Endothelial cell of umbilical vein (primary cell): ENCODE measurements at regions not wholly inside any gene's neighbourhood (a gene's known extent, or its start where the extent isn't known, plus 50 kb on each side); places are given as distances from the start of the nearest gene placed in this dataset.

ENCODE experiments used
- BruUV-seq: library from RNA; stranded (reverse); fragments of 400-500 nt; replicated peaks from 2 replicates; lab custom pipeline; 2021; lab: Mats Ljungman, UMichigan
- CTCF ChIA-PET: fragments of 300-600, 350-600 bp; sonication (Branson Sonifier 250); formaldehyde crosslinking; loops from one replicate; lab custom pipeline; 2021; ENCODE audit warnings: antibody characterized with exemption, inconsistent platforms; lab: Charles Lee
- POLR2A ChIA-PET: fragments of 300-600, 350-600 bp; sonication (Branson Sonifier 250); formaldehyde crosslinking; loops from one replicate; lab custom pipeline; 2021; ENCODE audit warnings: antibody characterized with exemption, inconsistent platforms; lab: Charles Lee
- DNase-seq: peaks from one replicate; pipeline ENCODE4 v3.0.0-alpha.2; 2011; ENCODE audit warnings: low read depth, low spot score
- FAIRE-seq: peaks from 2 replicates; lab custom pipeline; 2011; peaks lifted over from hg19 to GRCh38; lab: Jason Lieb, UNC
- H2AFZ ChIP-seq: 2 replicates; pipeline ENCODE4 v1.6.0; 2012; ENCODE audit warnings: low read depth, low read length, control low read depth, inconsistent platforms
- H3K27ac ChIP-seq: 2 replicates; pipeline ENCODE4 v1.5.1; 2011; ENCODE audit warnings: low read depth, mild to moderate bottlenecking, control low read depth, low read length, moderate library complexity; ENCODE audit not compliant: insufficient read depth
- H3K27me3 ChIP-seq, 2 experiments: 2 replicates each; pipeline versions ENCODE4 v1.6.0 to v1.6.1; 2011; ENCODE audit warnings: low read length in 2 of 2, mixed read lengths in 1 of 2; ENCODE audit not compliant: control insufficient read depth in 2 of 2, insufficient read depth in 2 of 2
- H3K36me3 ChIP-seq, 2 experiments: 2 replicates in 1 of 2; 3 replicates in 1 of 2; pipeline ENCODE4 v1.5.1; 2011; ENCODE audit warnings: low read length in 2 of 2, mild to moderate bottlenecking in 1 of 2, moderate library complexity in 1 of 2; ENCODE audit not compliant: control insufficient read depth in 2 of 2, insufficient read depth in 2 of 2; ENCODE audit errors: extremely low read depth in 1 of 2
- H3K4me1 ChIP-seq: 3 replicates; pipeline ENCODE4 v1.5.1; 2011; ENCODE audit warnings: mild to moderate bottlenecking, low read length; ENCODE audit not compliant: control insufficient read depth, insufficient read depth; ENCODE audit errors: extremely low read depth
- H3K4me2 ChIP-seq: 2 replicates; pipeline ENCODE4 v1.6.1; 2011; ENCODE audit warnings: low read length, control low read depth, mixed read lengths; ENCODE audit not compliant: insufficient read depth
- H3K4me3 ChIP-seq, 3 experiments: fragments of 200-600 bp in 1 of 3; sonication (generic), shearing (Covaris generic) in 1 of 3; replicated peaks in 1 of 3; 2 replicates each; pipeline ENCODE4 v1.5.1; 2011 to 2016; ENCODE audit warnings: control low read depth in 3 of 3, low read length in 3 of 3, mild to moderate bottlenecking in 2 of 3, inconsistent platforms in 1 of 3, low read depth in 1 of 3, moderate library complexity in 1 of 3; ENCODE audit not compliant: insufficient read depth in 1 of 3
- H3K79me2 ChIP-seq: 2 replicates; pipeline ENCODE4 v1.6.0; 2012; ENCODE audit warnings: low read length, inconsistent platforms; ENCODE audit not compliant: control insufficient read depth, insufficient read depth
- H3K9ac ChIP-seq: replicated peaks from 2 replicates; pipeline ENCODE3; 2011; ENCODE audit warnings: low read length, control low read depth; ENCODE audit not compliant: insufficient read depth; ENCODE audit errors: extremely low read depth
- H3K9me1 ChIP-seq: replicated peaks from 3 replicates; pipeline ENCODE4 v1.6.0; 2011; ENCODE audit warnings: mild to moderate bottlenecking, low read length; ENCODE audit not compliant: control insufficient read depth, insufficient read depth; ENCODE audit errors: extremely low read depth
- H3K9me3 ChIP-seq: replicated peaks from 2 replicates; pipeline ENCODE4 v1.5.1; 2012; ENCODE audit warnings: low read length, inconsistent platforms; ENCODE audit not compliant: control insufficient read depth, insufficient read depth
- H4K20me1 ChIP-seq: replicated peaks from 2 replicates; pipeline ENCODE3; 2011; ENCODE audit warnings: mild to moderate bottlenecking, low read length; ENCODE audit not compliant: control insufficient read depth, insufficient read depth; ENCODE audit errors: extremely low read depth
- CTCF ChIP-seq, 2 donors: IDR thresholded peaks; 1 replicate in 1 of 2; 2 replicates in 1 of 2; pipeline ENCODE4 v1.5.1; 2011; ENCODE audit warnings: low read length in 2 of 2, mild to moderate bottlenecking in 2 of 2, moderate library complexity in 2 of 2, control low read depth in 1 of 2, inconsistent platforms in 1 of 2, low read depth in 1 of 2; ENCODE audit not compliant: insufficient read depth in 1 of 2; ENCODE audit errors: extremely low read depth in 1 of 2
- EZH2 ChIP-seq: IDR thresholded peaks from 2 replicates; pipeline ENCODE4 v1.6.1; 2012; ENCODE audit warnings: borderline replicate concordance, low read depth, mild to moderate bottlenecking, moderate library complexity, low read length, inconsistent platforms; ENCODE audit not compliant: severe bottlenecking
- FOS ChIP-seq: IDR thresholded peaks from 2 replicates; pipeline ENCODE4 v1.6.1; 2011; ENCODE audit warnings: mild to moderate bottlenecking, low read length, moderate library complexity, borderline replicate concordance; ENCODE audit not compliant: insufficient read depth
- GATA2 ChIP-seq: IDR thresholded peaks from 2 replicates; pipeline ENCODE4 v1.7.0; 2011; ENCODE audit warnings: low read depth, mild to moderate bottlenecking, moderate library complexity, mixed read lengths, low read length; ENCODE audit not compliant: insufficient read length, insufficient read depth
- JUN ChIP-seq: IDR thresholded peaks from 2 replicates; pipeline ENCODE4 v1.6.1; 2011; ENCODE audit warnings: borderline replicate concordance, low read depth; ENCODE audit not compliant: insufficient read length, insufficient read depth
- MYC ChIP-seq: IDR thresholded peaks from one replicate; pipeline ENCODE4 v1.6.1; 2011; ENCODE audit warnings: mild to moderate bottlenecking, low read depth, low read length
- POLR2A ChIP-seq: IDR thresholded peaks from 2 replicates; pipeline ENCODE4 v1.6.1; 2012; ENCODE audit warnings: low read depth, mild to moderate bottlenecking, control low read depth, low read length
- POLR2AphosphoS5 ChIP-seq: IDR thresholded peaks from 2 replicates; pipeline ENCODE4 v1.6.1; 2012; ENCODE audit warnings: low read depth, mild to moderate bottlenecking, control low read depth, low read length, moderate library complexity; ENCODE audit not compliant: insufficient read depth
- dilution Hi-C: fragments of 300-500 bp; cut with MboI; formaldehyde crosslinking; loops from one replicate; pipeline ENCODE4 v1.15.0; 2019; ENCODE audit warnings: low sequenced_read_pairs; ENCODE audit not compliant: extremely low pct_ligation_motif_present
- intact Hi-C: fragments of 100-400 bp; cut with micrococcal nuclease; formaldehyde crosslinking; loops from one replicate; pipeline ENCODE4 v1.10.0; 2022
- TF ChIP-seq, protein P1 (sequence below): IDR thresholded peaks from 2 replicates; pipeline ENCODE4 v1.6.1; 2011; ENCODE audit not compliant: insufficient read depth, insufficient read length

DNA sequence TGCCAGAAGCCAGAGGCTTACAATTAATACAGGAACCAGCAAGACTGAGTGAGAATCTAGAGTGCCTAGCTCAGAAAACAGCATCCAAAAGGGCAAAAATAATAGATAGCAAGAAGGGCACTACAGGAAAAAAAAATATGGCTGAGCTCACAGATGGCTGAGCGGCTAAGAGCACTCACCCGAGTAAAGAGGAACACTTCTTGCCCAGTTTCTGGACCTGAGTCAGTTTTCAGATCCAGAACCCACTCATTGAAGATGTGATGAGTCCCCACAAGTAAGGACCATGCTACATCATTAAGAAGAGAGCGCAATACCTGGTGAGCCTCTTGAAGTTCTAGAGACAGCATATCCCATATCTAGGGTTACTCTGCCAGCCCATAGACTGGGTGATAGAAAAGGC, 65.5 kb upstream of the MAP3K1 start:
- CTCF ChIA-PET: no interaction called here
- dilution Hi-C loops: no loop called here
- DNase-seq (no peak), FAIRE-seq (no peak)
- H3K36me3 ChIP-seq: no peaks in the 10 kb centered on the region
- no peak overlapping the region for H3K4me2 ChIP-seq
- H2AFZ ChIP-seq: no peak overlapping the region
- no TSS peak for BruUV-seq
- intact Hi-C loops: no loop called here
- no peaks in the 10 kb centered on the region for H3K9me1 ChIP-seq
- H3K9me3 ChIP-seq: no peaks in the 10 kb centered on the region
- POLR2A ChIA-PET: no interaction called here
- no peak overlapping the region for H3K9ac ChIP-seq
- no peaks in the 10 kb centered on the region for H4K20me1 ChIP-seq
- H3K4me3 ChIP-seq: no peak overlapping the region
- H3K27me3 ChIP-seq: peaks cover 0 to 2% of the 10 kb centered on the region in 2 experiments
- H3K4me1 ChIP-seq: no peaks in the 10 kb centered on the region
- TF ChIP-seq CTCF (IDR thresholded peaks at IDR 0.05; ENCODE audit: extremely low read depth in 1 of 2, insufficient read depth in 1 of 2, low read depth in 1 of 2, low read length in 2 of 2): no peak
- no peak for TF ChIP-seq FOS
- TF ChIP-seq, protein P1, sequence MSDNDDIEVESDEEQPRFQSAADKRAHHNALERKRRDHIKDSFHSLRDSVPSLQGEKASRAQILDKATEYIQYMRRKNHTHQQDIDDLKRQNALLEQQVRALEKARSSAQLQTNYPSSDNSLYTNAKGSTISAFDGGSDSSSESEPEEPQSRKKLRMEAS: no peak
- TF ChIP-seq JUN: no peak
- no peak for TF ChIP-seq MYC
- no peak for TF ChIP-seq GATA2
- no peak for TF ChIP-seq POLR2A
- TF ChIP-seq EZH2: no peak
- TF ChIP-seq POLR2AphosphoS5: no peak
- no peak overlapping the region for H3K27ac ChIP-seq
- H3K79me2 ChIP-seq: no peaks in the 10 kb centered on the region
